HG03064 (cell line): ENCODE measurements at regions not wholly inside any gene's neighbourhood (a gene's known extent, or its start where the extent isn't known, plus 50 kb on each side); places are given as distances from the start of the nearest gene placed in this dataset.

Experiments
- ATAC-seq: cut with Tn5 transposase; IDR thresholded peaks from one replicate; pipeline ENCODE4 v1.9.1; 2021; ENCODE audit warnings: low read depth; ENCODE audit not compliant: unreplicated experiment

GRCh38 chr7:25911738-25912607 is 240.0 kb upstream of the NFE2L3 start:
- ATAC-seq = no peak

GRCh38 chr7:25913598-25914224 is 238.3 kb upstream of the NFE2L3 start:
- ATAC-seq = no peak

DNA sequence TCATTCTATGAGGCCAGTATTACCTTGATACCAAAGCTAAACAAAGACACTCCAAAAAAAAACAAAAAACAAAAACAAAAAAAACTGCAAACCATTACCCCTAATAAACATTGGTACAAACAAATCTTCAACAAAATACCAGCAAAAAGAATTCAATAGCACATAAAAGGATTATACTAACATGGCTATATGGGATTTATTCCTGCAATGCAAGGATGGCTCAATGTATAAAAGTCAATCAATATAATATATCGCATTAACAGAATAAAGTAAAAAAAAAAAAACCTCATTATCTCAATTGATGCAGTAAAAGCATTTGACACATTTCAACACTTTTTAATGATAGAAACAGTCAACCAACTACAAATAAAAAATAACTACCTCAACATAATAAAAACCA is 233.3 kb upstream of the NFE2L3 start:
- ATAC-seq = no peak

DNA sequence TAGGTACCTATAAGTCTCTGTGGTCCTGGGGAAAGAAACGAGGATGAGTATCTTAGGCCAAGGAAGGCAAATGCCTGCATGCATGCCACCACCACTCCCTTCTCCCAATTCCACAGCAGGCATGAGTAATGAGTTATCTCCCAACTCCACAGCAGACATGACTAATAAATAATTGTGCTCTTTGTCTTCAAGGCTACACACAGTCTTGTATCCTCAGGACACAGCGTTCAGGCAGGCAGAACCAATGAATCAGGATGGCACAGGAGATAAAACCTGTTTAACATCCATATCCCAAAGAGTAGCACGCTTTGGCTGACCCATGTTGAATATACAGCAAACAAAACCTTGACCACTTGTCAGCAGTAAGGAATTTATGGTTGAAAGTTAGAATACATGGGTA is 229.7 kb upstream of the NFE2L3 start:
- no peak for ATAC-seq

DNA sequence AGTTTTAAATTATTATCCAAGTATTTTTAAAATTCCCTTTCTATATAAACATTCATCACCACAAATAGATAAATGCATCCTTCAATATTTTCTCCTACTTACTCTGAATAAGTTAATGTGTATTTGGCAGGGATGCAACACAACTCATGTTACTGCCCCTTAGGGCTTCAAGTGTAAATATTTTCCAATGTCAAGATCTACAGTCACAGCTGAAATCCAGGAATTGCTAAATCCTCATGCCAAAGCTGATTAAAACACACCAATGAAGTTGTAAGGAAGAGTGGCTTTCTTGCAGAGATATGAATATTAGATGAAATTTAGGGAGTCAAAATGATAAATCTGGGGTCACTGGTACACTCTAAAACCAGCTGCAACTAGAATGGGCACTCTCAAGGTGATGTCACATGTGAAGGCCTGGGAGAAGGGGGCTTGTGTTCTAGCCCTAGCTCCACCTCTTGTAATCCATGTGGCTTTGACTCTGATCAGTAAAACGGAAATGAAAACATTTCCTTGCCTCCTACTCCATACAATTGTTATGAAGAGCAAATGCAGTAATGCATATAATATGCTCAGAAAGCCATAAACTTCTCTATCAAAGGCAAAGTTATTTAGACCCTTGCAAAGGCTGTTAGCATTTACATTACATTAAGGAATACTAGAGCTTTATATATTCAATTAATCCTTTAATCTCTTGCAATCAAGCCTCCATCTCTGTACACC is 228.1 kb upstream of the NFE2L3 start:
- ATAC-seq = no peak

DNA sequence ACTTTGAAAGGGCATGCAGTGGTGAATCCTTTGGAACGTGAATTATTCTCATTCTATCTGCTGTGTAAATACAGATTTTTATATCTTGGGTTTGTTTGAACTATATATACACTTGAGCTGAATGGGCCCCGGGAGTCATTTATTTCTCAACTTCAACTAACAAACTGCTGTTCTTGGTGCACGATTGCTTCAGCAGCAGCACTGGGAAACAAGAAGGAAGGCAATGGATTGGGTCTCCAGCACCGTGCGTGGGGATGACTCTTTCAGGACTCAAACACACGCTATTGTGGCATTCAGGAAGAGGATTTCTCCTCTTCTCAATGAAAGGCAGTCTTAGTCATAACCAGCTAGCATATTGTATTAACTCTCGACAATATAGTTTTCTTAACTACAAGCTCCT is 226.0 kb upstream of the NFE2L3 start:
- ATAC-seq = no peak

- no peak for ATAC-seq
Measured at GRCh38 chr7:25926451-25926850, 225.5 kb upstream of the NFE2L3 start.

DNA sequence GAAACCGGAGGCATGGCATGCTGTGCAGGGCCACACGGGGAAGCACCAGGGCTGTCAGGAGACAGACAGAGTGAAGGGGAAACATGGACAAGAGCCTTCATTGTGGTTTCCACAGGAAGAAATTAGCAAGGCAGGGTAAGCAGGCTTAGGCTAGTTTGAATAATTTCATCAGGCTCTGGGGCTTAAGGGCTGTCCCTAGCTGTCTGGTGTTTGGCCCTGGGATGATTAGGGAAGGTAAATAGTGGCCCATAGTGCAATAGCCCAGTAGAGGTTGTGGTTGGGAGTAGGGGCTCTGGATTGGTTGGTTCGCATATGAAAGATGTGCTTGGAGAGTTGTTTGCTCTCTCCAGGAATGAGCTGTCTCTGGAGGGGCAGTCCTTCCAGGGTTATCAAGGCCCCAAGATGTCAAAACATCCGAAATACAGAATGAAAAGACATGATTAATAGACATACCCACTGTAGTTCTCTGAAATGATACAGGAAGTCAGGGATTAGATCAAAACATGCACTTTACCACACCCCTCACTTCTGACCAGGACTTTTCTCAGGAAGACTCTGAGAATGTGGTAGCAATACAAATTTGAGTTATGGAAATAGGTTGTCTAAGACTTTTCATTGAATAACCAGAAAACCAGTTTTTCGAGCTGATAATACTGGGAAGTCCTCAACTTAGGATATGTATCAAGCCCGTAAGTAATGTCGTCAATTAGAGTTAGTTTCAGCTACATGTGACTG is 224.9 kb upstream of the NFE2L3 start:
- ATAC-seq = no peak

GRCh38 chr7:25927626-25927978 is 224.4 kb upstream of the NFE2L3 start:
- no peak for ATAC-seq

DNA sequence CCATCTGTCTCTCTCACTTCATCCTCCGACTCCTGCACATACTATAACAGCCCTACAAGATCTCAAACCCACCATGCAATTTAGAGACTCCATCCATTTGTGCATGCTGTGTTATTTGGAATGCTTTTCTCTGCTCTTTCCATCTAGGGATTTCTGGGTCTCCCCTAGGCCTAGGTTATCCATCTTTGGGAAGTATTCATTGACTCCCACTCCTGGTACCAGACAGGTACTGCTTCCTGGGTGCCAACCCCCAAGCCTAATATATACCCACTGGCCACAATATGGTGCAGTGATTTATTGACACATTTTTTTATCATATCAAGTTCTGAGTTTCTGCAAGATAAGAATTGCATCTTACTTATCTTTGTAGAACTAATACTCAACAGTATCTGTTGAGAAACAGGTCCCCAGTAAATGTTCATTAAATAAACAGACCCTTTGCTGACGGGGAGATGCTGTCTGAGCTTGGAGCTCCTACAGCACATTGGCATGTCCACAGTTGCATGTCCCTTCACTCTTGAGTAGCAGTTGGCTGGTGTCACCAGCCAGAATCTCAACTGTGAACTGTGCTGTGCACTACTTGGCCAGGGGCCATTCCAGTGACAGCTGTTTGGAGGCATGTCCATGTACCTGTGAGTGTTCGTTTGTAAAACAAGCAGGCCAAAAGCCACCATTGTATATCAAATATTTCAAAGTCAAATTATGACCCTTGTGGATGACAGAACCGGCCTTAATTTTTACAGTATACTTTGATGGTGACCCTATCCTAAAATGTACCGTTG is 223.3 kb upstream of the NFE2L3 start:
- ATAC-seq = no peak

DNA sequence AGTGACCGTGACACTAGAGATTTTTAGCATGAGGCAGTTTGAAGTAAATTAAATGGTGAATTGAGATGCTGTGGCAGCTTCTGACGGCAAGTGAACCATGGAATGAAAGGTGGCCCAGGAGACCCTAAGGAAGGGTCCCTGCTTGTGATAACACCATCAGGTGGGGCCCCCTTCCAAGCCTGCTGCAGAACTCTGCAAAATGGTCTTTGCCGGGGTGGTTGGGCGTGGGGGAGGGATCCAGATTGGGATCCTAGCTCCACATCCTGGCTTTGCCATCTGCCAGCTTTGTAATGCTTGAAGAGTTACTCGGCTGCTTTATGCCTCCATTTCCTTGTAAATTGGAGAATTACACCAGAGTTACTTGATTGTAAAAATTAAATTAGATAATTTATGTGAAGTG is 222.6 kb upstream of the NFE2L3 start:
- no peak for ATAC-seq

GRCh38 chr7:25930492-25931048 is 221.4 kb upstream of the NFE2L3 start:
- no peak for ATAC-seq

DNA sequence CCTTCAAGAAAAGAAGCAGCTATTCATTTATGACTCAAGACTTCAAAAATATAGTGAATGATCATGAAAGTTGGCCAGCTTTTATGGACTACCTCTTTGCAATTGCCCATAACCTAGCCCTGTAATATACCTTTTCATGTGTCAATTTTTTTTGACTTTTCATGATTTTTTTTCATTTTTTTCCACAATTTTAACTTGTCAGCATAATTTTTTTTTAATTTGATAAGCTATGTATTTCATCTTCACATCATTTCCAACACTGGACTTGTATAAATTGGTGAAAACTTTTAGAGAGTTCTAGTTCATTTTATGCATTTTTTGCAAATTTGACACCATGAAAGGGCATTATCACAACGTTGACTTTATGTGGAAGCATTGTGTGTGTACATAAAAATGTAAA is 220.8 kb upstream of the NFE2L3 start:
- ATAC-seq = no peak

DNA sequence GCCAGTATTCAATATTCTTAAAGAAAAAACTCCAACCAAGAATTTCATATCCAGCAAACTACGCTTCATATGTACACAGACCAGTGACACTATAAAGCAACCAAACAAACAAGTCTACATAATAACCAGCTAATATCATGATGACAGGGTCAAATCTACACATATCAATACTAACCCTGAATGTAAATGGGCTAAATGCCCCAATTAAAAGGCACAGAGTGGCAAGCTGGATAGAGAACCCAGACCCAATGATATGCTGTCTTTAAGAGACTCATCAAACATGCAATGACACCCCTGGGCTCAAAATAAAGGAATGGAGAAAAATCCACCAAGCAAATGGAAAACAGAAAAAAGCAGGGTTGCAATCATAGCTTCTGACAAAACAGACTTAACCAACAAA is 218.1 kb upstream of the NFE2L3 start:
- no peak for ATAC-seq

- no peak for ATAC-seq
Measured at GRCh38 chr7:25940086-25940906, 211.7 kb upstream of the NFE2L3 start.

DNA sequence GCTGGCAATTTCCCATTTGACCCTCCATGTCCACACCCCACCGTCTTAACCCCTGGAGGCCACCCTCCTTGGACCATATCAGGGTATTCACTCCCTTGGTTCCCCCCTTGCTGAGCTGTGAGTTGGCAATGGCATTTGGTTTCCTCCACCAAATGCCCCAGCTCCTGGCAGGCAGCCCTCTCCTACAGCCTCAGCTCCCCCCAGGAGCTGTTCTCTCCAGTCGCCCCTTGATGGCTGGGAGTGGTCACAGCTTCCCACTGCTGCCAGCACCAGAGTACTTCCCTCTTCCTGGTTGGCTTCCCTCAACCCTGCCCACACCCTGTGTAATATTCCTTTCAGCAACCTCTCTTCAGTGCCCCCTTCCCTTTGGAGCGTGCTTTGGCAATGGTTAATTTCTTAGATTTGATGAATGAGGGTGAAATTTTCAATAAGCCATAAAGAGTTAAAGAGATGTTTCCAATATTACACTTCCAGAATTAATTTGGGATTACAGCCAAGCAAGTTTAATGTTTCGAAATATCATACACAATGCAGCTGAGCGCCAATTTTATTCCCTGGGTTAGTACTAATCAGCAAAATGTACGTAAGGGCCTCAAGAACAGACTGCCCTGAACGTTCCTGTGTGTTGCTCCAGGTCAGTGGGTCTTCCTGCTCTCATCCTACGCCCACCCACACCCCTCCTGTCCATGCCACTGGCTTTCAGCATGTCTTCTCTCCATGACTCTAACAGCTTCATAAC is 207.1 kb upstream of the NFE2L3 start:
- no peak for ATAC-seq

DNA sequence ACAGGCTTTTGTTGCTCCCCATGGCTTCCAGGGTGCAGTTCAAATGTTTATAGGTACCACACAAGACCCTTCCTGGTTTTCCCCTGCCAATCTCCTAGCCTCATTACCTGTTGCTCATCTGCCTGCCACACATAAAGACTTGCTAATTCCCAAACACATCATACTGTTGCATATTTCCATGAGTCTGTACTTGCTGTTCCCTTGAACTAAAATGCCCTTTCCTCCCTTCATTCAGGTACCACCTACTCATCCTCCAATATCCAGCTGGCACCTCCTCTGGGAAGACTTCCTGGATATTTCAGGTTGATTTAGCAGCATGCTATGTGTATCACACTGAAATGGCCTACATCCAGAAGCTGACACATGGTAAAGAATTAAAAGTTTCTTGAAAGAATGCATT is 206.4 kb upstream of the NFE2L3 start:
- ATAC-seq = no peak

GRCh38 chr7:25946181-25946580 is 205.8 kb upstream of the NFE2L3 start:
- ATAC-seq = no peak
